Endodermal cell (in vitro differentiated cells): ENCODE measurements at regions not wholly inside any gene's neighbourhood (a gene's known extent, or its start where the extent isn't known, plus 50 kb on each side); places are given as distances from the start of the nearest gene placed in this dataset.

Experiments used
- DNase-seq: peaks from one replicate; pipeline ENCODE4 v3.0.0-alpha.2; 2017
- H3K27ac ChIP-seq: 2 replicates; pipeline ENCODE4 v1.5.1; 2013; ENCODE audit warnings: mild to moderate bottlenecking, low read depth, low read length, moderate library complexity
- H3K27me3 ChIP-seq: 2 replicates; pipeline ENCODE4 v1.6.1; 2013; ENCODE audit warnings: mild to moderate bottlenecking, low read length, moderate library complexity; ENCODE audit not compliant: insufficient read depth, control insufficient read depth, poor library complexity, severe bottlenecking
- H3K36me3 ChIP-seq: 2 replicates; pipeline ENCODE4 v1.7.0; 2013; ENCODE audit warnings: mild to moderate bottlenecking, low read length, moderate library complexity; ENCODE audit not compliant: control insufficient read depth, insufficient read depth
- H3K4me1 ChIP-seq: one replicate; pipeline ENCODE4 v1.7.0; 2013; ENCODE audit warnings: low read length; ENCODE audit not compliant: control insufficient read depth, insufficient read depth
- H3K4me3 ChIP-seq: 2 replicates; pipeline ENCODE4 v1.5.1; 2013; ENCODE audit warnings: mild to moderate bottlenecking, low read length, moderate library complexity
- H3K9ac ChIP-seq: 2 replicates; pipeline ENCODE4 v1.6.1; 2013; ENCODE audit warnings: mild to moderate bottlenecking, low read length, moderate library complexity; ENCODE audit not compliant: poor library complexity, severe bottlenecking; ENCODE audit errors: extremely low read depth
- H3K9me3 ChIP-seq: 2 replicates; pipeline ENCODE4 v1.6.1; 2013; ENCODE audit warnings: mild to moderate bottlenecking, low read length, moderate library complexity; ENCODE audit not compliant: control insufficient read depth
- H3K27ac Mint-ChIP-seq: 2 replicates; pipeline ENCODE4 v1.8.0; 2020; ENCODE audit warnings: mixed read lengths
- H3K27me3 Mint-ChIP-seq: 2 replicates; pipeline ENCODE4 v1.8.0; 2021; ENCODE audit warnings: mild to moderate bottlenecking, mixed read lengths; ENCODE audit not compliant: insufficient read depth
- H3K36me3 Mint-ChIP-seq: 2 replicates; pipeline ENCODE4 v1.8.0; 2020; ENCODE audit warnings: low read depth, mixed read lengths
- H3K4me1 Mint-ChIP-seq: 2 replicates; pipeline ENCODE4 v1.8.0; 2020; ENCODE audit warnings: mixed read lengths
- H3K4me3 Mint-ChIP-seq: 2 replicates; pipeline ENCODE4 v1.8.0; 2020; ENCODE audit warnings: mild to moderate bottlenecking, moderate library complexity, mixed read lengths
- H3K9me3 Mint-ChIP-seq: 2 replicates; pipeline ENCODE4 v1.8.0; 2020; ENCODE audit warnings: mild to moderate bottlenecking, mixed read lengths
- WGBS, 2 experiments: methylation state at CpG; one replicate each; pipeline versions ENCODE4 v1.1.5 to v1.1.7; 2013; ENCODE audit warnings: missing lambda C conversion rate in 2 of 2, mixed read lengths in 1 of 2; ENCODE audit not compliant: insufficient coverage in 1 of 2, insufficient read length in 1 of 2; 5-methylcytosine and 5-hydroxymethylcytosine counted together
- TF ChIP-seq, protein P1 (sequence below): fragments of 200-600 bp; sonication (generic); conservative IDR thresholded peaks from 2 replicates; pipeline ENCODE4 v1.5.0; 2021; ENCODE audit warnings: antibody characterized with exemption, mild to moderate bottlenecking

DNA sequence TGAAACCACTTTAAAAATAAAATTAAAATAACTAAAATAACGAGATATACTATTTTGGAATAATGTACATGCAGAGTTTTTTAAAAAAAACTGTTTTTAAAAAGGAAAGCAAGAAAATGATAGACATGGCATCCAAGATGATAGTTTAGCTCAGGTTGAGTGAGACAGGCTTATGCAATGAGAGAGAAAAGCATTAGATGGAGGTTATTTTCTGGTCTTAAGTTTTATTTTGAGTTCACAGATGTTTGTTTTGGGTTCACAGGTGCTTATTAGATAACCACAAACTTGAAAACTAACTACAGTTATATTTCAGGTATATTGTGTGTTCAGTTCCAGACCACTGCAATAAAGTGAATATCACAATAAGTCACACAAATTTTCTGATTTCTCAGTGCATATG, 413.6 kb upstream of the TMCO5A start:
- Mint-ChIP-seq H3K27ac (no peak overlapping the region), H3K36me3 (no peaks in the 10 kb centered on the region), H3K4me1 (no peaks in the 10 kb centered on the region), H3K27me3 (no peaks in the 10 kb centered on the region), H3K4me3 (no peak overlapping the region), H3K9me3 (no peaks in the 10 kb centered on the region)
- WGBS, 2 experiments: 84% methylated on average over 1 of the region's 1 CpG; no CpG with 5 or more reads in 1 of the 2 experiments
- no peak overlapping the region for H3K27ac ChIP-seq
- no peak for DNase-seq
- TF ChIP-seq, protein P1, sequence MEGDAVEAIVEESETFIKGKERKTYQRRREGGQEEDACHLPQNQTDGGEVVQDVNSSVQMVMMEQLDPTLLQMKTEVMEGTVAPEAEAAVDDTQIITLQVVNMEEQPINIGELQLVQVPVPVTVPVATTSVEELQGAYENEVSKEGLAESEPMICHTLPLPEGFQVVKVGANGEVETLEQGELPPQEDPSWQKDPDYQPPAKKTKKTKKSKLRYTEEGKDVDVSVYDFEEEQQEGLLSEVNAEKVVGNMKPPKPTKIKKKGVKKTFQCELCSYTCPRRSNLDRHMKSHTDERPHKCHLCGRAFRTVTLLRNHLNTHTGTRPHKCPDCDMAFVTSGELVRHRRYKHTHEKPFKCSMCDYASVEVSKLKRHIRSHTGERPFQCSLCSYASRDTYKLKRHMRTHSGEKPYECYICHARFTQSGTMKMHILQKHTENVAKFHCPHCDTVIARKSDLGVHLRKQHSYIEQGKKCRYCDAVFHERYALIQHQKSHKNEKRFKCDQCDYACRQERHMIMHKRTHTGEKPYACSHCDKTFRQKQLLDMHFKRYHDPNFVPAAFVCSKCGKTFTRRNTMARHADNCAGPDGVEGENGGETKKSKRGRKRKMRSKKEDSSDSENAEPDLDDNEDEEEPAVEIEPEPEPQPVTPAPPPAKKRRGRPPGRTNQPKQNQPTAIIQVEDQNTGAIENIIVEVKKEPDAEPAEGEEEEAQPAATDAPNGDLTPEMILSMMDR: no peak
- no peak overlapping the region for H3K9ac ChIP-seq
- no peaks in the 10 kb centered on the region for H3K9me3 ChIP-seq
- no peaks in the 10 kb centered on the region for H3K36me3 ChIP-seq
- no peak overlapping the region for H3K4me3 ChIP-seq
- no peaks in the 10 kb centered on the region for H3K4me1 ChIP-seq
- no peaks in the 10 kb centered on the region for H3K27me3 ChIP-seq

DNA sequence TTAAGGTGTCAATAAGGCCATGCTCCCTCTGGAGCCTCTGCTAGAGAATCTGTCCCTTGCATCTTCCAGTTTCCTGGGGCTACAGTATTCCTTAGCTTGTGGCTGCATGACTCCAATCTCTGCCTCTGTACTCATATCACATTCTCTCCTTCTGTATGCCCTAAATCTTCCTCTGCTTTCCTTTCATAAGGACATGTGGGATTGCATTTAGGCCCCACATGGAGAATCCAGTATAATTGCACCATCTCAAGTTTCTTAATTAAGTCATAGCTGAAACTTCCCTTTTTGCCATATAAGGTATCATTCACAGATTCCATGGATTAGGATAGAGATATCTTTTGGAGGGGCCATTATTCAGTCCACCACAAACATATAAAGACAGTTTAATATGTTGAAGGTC, 409.8 kb upstream of the TMCO5A start:
- no peak overlapping the region for H3K27ac Mint-ChIP-seq
- Histone ChIP-seq H3K27ac (no peak overlapping the region), H3K9me3 (no peaks in the 10 kb centered on the region), H3K4me3 (no peak overlapping the region), H3K4me1 (no peaks in the 10 kb centered on the region), H3K9ac (no peak overlapping the region), H3K36me3 (no peaks in the 10 kb centered on the region), H3K27me3 (no peaks in the 10 kb centered on the region)
- no peaks in the 10 kb centered on the region for H3K27me3 Mint-ChIP-seq
- TF ChIP-seq, protein P1: no peak
- DNase-seq: no peak
- H3K9me3 Mint-ChIP-seq: no peaks in the 10 kb centered on the region
- H3K36me3 Mint-ChIP-seq: no peaks in the 10 kb centered on the region
- H3K4me1 Mint-ChIP-seq: no peaks in the 10 kb centered on the region
- H3K4me3 Mint-ChIP-seq: no peak overlapping the region

DNA sequence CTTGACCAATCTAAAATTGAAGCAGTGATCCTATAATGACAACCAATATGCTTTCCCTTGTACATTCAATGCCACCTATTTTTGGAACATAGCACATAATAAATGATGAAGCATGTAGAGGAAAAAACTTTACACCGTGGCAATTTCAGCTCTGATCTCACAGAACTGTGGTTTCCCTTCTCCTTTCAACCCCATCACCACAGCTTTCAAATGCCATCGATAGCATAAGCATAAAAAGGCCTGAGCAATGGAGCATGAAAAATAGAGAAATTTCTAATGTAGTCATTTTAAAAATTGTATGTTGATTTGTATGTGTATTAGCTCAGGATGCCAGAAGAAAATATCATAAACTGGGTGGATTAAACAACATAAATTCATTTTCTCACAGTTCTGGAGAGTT, 406.0 kb upstream of the TMCO5A start:
- TF ChIP-seq, protein P1: no peak
- no peaks in the 10 kb centered on the region for H3K9me3 Mint-ChIP-seq
- H3K27me3 Mint-ChIP-seq: peaks cover 2% of the 10 kb centered on the region
- Histone ChIP-seq H3K9me3 (no peaks in the 10 kb centered on the region), H3K4me1 (no peaks in the 10 kb centered on the region), H3K27ac (no peak overlapping the region), H3K36me3 (no peaks in the 10 kb centered on the region), H3K4me3 (no peak overlapping the region), H3K9ac (no peak overlapping the region), H3K27me3 (no peaks in the 10 kb centered on the region)
- H3K27ac Mint-ChIP-seq: no peak overlapping the region
- H3K4me3 Mint-ChIP-seq: no peak overlapping the region
- H3K36me3 Mint-ChIP-seq: no peaks in the 10 kb centered on the region
- 94 to 100% methylated on average over 1 to 2 of the region's 2 CpGs for WGBS, 2 experiments
- DNase-seq: no peak
- no peaks in the 10 kb centered on the region for H3K4me1 Mint-ChIP-seq
